ENCODE measurements at regions not wholly inside any gene's neighbourhood (a gene's known extent, or its start where the extent isn't known, plus 50 kb on each side); places are given as distances from the start of the nearest gene placed in this dataset.
A peak's percentile ranks its signal among the peaks of the same experiment; 100 is the strongest.
"Not testable (repeated sequence)": the region's sequence is repeated elsewhere in the genome, so short reads cannot be mapped to it uniquely, and the experiment has no call there.

DNA sequence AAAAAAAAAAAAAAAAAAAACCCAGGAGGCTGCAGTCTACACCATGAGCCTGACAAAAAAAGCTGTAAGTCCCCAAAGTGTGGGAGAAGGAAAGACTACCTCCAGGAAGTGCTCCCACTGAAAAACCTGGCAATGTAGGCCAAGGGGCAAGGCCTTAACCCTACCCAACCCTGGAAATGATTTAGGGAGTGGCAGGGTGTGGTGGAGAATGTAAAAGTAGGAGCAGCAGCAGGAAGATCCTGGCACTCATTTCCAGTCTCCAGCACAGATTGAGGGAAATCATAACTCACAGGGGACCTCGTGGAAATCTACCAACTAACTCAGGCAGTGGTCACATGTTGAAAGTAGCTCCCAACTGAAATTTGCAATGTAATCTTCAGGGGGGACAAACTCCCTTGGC, 839.5 kb downstream of the EPHA3 start:
- DNase-seq: no peak

DNA sequence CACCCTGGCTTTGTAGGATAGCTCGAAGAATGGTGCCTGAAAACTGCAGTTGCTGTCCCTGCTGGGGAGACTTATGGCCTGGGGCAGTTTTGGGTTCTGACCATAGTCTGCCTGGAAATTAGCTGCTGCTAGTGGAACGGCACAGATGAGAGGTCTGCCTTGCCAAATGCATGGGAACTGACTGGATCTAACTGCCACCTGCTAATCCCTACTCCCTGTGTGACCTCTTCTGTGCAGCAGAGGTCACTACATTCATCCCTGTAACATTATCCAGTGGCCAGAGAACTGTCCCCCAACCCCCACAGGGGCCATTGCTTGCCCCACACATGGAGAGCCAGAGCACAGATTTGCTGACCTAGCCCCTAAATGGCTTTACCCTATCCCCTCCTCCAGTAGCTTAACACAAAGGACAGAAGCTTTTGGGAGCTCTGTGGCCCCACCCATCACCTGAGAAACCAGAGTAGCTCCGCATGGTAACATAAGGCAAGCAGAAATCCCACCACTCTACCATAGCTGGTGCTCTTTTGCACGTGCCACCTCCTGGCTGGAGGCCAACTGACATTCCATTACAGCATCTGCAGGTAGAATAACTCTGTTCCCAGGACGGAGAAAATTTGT, 840.0 kb downstream of the EPHA3 start:
- no peak for DNase-seq

DNA sequence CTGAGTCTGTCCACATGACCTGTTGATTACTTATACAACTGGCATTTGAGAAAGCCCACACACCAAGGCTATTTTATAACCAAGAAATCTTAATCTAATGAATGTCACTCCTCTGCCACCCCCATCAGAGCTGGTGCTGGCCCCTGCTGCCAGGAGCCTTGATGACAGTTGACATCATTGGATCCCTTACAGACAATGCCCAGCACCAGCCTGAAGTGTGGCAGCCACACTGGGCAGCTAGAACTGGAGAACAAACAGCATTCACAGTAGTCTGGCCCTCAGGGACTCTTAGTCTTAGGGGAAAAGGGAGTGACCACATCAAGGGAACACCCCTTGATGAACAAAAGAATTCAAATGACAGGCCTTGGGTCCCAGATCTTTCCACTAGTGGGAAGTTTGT, 840.6 kb downstream of the EPHA3 start:
- DNase-seq: no peak

DNA sequence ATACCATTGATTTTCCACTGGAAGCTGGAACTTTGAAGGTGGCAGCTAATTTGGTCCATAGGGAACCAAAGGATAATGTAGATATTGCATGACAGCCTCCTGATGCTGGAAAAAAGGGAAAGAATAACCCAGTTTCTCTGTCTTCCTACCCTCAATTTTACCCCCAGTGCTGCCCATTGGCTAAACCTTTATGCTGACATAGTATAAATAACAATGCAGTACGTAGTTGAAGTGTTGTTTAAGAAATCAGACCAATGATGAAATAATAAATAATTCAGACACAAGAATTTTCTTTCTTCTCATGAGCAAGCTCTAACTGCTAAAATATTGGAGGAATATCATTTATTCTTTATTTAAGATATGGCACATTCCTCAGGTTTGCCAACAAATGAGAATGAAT, 843.4 kb downstream of the EPHA3 start:
- no peak for DNase-seq

DNA sequence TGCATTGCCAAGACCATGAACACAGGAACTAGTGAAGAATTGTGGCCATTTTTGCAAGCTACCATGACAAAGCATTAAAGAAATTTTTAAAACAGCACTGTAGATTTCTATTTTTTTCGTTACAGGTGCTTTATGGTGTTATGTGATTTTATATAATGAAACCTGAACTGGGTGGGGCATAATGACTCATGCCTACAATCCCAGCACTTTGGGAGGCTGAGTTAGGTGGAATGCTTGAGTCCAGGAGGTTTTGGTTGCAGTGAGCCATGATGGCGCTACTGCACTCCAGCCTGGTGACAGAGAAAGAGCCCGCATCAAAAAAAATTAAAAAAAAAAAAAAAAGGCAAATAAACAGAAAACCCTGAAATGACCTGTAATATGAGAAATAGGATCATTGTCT, 846.7 kb downstream of the EPHA3 start:
- no peak for DNase-seq

DNA sequence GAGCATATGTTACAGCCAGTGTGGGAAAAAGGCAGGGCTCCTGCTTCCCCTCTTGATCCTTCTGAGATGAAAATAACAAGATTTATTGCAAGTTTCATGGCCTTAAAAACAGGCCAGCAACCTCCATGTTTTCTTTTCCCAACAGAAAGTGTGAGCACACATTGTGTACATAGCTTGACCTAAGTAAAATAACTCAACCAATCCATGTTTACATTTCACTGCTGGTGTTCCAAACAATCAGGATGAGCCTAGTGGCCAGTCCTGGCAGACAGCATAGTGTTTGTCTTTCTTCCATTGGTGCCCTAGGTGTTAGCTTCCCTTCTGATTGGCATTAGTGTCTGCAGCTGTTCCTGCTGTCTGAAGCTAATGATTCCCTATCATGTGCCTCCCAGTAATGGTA, 847.7 kb downstream of the EPHA3 start:
- DNase-seq: no peak

DNA sequence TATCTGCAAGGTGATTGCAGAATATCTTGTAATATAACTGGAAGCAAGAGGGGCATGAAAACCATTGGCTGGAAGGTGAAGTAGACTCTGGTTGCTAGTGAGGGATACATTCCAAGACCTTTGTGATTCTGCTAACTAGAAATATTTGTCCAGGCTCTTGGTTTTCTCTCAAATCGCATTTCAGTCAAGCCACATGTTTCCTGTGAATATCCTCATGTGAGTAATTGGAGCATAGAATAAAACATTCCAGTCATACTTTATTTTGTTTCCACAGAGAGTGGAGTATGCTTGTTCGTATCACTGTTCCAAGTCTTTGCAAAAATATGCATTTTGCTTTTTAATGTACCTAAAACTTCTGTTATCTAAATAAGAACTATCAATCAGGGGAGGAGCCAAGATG, 850.0 kb downstream of the EPHA3 start:
- peak; percentile 37 for DNase-seq

DNA sequence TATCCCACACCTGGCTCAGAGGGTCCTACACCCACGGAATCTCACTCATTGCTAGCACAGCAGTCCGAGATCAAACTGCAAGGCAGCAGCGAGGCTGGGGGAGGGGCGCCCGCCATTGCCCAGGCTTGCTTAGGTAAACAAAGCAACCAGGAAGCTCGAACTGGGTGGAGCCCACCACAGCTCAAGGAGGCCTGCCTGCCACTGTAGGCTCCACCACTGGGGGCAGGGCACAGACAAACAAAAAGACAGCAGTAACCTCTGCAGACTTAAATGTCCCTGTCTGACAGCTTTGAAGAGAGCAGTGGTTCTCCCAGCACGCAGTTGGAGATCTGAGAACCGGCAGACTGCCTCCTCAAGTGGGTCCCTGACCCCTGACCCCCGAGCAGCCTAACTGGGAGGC, 850.7 kb downstream of the EPHA3 start:
- DNase-seq: not testable (repeated sequence)

DNA sequence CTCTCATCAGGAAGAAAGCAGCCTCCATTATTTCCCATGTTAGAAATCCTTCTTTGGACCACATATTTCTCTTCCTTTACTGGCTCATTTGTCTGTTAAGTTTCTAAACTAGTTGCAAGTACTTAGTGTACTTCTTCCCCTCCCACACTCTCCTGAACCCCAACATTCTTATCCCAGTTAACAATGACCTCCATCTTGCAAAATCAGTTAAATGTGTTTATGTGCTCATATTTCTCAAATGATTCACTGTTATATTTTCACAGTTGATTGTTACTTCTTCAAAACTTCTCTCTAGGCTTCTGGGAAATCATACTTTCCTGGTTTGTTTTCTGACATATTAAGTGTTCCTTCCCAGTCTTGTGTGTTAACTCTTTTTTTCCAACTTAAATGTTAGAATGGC, 856.9 kb downstream of the EPHA3 start:
- peak; percentile 1 for DNase-seq

DNA sequence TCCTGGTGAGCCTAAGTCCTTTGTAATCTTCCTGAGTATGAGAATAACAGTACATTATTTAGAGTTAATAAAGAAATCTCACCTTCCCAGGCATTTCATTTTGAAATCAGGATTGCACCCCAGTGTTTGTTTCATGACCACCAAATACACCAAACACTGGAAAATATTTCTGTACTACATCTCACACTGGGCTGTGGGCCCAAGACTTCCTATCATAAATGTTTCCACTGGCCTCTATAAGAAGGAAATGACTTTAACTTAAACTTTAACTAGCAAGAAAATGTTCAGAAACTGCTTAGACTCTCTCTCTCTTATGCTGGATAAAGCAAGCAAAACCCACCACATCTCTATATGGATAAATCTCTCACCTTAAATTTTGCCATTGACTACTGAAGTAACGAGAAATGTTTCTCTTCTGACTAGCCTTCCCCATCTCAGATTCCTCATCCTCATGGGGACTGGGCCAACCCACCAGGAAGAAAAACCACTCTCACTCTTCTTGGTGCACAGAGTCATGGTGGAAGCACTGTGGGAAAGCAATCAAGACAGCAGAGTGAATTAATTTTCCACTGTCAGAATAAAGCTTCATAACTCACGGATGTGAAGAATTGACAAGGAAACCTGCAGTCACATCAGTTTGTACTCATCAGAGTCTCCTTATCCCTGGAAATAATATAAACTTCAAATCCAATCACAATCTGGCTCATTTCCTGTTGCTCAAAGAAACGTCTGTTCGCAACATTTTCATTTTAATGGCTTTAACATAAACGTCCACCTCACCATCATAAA, 859.6 kb downstream of the EPHA3 start:
- no peak for DNase-seq

DNA sequence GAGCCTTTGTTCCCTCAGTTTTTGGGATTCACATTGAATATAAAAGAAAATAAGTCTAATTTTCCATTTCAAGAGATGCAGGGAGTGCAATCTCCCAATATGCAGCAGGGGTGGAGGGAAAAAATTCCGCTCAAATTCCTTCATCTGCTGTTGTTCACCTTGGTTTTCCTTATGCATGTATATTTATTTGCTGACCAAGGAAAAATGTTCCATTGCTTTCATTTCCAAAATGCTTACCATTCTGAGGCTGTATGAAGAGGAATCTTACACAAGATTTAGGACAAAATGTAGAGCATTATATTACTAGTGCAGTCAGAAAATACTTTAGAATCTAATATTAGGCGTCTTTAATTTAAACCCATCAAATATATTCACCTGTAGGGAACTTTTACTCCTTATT, 863.9 kb downstream of the EPHA3 start:
- no peak for DNase-seq

DNA sequence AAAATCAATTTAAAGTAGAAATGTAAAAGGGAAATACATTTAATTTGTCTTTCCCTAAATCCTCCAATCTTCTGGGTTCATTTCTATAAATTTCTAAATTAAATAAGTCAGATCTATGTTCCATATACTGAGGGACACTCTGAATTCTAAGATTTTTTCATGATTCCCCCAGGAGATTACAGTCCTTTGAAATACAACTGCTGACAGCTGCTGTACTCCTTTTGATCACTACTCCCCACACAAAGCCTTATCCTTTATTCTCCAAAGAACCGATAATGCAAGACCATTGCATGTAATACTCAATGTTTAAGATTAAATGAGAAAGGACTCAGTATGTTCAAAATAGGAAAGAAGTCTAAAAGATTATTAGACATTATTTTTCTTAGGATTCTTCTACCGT, 865.7 kb downstream of the EPHA3 start:
- no peak for DNase-seq

DNA sequence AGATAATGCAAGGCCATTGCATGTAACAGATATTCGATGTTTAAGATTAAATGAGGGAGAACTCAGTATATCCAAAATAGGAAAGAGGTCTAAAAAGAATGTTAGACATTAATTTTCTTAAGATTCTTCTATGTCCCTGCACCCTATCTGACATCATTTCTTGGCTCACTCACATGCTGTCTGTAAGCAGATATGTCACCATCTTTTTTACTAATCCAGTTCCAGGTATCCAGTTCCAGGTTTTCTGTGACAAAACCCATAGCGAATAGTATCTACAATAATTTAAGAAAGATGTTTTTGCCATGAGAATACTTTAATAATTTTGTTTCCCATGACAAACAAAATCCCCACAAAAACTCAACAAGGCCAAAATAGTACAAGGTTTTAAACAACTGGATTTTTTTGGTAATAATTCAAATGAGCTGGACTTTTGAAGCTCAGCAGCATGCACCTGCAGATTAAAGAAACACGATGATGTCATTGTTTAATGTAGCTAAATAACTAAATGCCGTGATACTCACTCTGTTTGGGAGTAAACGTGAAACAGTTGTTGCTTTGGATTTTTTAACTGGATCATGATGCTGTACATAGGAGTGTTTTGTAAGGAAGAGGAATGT, 867.6 kb downstream of the EPHA3 start:
- DNase-seq: no peak

DNA sequence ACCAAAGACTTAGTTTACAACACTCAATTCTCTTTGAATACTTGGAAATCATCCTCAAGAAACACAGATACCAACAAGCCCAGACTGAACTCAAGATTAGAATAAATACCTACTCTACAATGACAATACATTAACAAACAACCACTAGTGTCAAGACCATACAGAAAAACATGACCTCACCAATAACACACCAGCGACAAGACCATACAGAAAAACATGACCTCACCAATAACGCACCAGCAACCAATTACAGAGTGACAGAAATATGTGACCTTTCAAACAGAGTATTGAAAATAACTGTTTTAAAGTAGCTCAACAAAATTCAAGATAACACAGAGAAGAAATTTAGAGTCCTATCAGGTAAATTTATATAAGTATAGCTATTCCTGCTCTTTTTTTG, 876.0 kb downstream of the EPHA3 start:
- no peak for DNase-seq

DNA sequence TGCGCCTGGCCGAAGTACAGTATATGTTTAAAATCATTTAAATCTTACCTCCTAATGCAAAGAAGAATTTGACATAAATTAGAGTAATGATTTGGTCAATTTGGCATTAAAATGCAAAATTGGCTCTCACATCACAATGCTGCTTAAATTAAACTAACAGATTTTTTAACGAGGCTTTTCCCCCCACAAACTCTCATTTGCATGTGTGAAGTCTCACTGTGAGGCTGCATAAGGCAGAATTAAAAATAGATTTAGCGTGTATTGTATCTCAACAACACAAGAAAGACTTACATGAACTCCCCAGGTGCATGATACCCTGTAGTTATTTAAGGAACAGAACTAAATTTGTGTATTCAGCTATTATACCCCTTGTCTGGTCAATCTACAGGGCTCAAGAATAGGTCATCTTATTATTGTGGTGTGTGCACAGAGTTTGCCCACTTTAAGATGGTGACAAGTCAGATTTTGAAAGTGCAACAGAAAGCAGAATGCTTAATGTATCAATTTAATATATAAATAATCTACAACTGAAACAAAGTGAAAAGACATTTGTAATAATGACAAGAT, 897.9 kb downstream of the EPHA3 start:
- no peak for DNase-seq

DNA sequence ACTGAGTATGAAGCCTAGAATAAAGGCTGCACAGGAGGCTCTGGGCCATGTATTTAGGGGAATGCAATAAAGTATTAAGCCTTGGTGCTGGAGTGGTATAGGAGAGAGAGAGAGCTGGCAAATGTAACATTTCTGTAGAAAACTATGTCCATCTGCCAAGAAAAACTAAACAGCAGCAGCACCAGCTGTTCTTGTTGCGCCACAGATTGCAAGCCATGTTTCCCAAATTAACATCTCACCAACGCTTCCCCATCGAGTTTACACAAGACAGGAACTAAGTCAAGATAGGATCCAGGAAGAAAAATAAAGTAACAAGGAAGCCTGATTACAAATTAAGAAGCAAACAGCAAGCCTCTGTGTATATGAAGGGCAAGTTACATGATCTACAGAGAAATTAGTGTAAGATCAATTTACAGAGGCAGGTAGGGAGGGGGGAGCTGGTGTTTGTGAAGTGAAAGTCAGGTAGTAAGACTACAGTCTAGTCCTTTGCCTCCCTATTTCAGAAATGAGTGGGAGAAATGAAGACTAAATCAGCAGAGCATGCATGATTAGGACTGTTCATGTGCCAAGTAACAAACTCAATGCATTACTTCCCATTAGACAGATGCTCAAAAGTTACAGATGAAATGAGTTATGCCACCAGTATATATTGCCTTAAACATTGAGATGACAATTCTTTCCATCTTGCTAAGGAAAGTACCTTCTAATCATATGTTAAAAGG, 900.5 kb downstream of the EPHA3 start:
- DNase-seq: peak; percentile 9

DNA sequence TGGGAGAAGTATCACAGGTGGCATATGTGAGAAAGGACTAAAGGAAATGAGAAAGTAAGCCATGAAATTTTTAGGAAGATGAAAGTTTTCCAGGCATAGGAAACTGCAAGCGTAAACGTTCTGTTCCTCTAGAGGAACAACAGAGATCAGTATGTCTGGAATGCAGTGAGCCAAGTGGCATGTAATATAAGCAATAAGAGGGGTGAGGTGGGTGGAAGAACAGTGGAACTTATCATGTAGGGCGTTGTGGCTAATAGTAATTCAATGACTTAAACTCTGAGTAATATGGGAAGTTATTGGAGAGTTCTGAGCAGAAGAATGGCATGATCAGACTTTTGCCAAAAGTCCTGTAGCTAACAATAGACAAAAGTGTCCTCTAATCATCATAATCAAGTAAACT, 902.9 kb downstream of the EPHA3 start:
- DNase-seq: peak; percentile 76

DNA sequence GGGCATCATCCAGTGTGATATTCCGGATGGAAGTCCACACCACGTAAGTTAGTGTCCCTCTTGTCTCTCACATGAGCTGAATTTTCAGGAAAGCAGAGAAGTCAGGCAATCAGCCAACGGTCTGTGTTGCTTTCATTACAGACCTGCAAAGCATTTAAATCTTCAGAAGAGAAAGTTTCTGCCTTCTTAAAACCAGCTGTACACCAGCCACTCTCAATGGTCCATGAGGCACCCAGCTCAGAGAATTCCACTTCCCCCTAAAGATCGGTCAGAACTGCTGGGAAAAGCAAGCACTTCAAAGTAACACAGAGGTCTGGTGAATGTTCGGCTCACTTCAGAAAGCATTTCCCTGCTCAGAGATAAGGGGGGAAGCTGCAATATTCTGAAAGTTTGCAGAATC, 903.7 kb downstream of the EPHA3 start:
- DNase-seq: peak; percentile 23

DNA sequence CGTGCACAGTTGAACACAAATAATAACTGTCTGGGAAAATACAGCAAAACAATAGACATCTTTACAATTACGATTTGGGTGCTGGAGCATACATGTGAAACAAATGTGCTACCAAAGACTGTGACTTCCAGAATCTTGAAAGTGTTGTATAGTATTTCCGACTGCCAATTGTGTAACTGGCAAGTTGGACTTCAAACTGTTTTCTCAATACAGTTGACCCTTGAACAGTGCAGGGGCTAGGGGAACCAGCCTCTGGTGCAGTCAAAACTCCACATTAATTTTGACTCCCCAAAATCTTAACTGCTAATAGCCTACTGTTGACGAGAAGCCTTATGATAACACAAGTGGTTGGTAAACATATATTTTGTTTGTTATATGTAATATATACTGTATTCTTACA, 904.2 kb downstream of the EPHA3 start:
- DNase-seq: no peak

DNA sequence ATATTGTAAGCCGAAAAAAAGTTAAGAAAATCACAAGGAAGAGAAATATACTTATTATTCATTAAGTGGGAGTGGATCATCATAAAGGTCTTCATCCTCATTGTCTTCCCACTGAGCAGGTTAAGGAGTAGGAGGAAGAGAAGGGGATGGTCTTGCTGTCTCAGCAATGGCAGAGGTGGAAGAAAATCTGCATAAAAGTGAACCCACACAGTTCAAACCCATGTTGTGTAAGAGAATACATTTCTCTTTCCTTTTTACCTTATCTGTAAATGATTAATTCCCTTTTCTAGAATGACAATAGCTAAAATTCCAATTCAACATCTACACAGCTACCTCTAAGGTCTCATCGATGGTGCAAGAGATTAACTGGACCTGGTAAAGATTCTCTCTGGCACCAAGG, 904.6 kb downstream of the EPHA3 start:
- no peak for DNase-seq

DNA sequence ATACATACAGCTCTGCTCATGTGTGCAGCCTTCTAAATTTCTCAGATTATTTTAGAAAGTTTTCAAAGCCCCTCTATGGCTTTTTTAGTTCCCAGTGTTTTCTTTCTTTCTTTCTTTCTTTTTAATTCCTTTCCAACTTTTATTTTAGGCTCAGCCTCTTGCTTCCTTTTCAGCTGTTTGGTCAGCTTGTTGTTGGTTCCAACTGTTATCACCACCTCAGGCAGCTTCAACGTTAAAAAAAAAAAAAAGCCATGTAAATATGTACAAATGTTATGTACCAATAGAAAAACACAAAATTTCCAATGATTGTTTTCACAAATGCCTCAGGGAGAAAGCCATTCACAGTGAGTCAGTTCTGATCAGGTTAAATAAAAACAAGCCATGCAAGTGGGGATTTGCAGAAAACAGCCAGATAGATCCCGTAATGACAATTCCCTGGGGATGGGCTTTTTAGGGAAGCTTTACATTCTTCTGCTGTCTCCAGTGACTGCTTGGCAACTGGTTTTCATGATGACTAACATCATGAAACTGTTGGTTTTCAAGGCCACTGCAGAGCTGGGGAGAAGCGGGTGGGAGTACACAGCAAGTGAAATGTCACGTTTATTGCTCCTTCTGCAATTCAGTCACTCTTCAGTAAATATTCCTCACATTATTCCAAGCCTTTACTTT, 908.4 kb downstream of the EPHA3 start:
- peak; percentile 89 for DNase-seq

DNA sequence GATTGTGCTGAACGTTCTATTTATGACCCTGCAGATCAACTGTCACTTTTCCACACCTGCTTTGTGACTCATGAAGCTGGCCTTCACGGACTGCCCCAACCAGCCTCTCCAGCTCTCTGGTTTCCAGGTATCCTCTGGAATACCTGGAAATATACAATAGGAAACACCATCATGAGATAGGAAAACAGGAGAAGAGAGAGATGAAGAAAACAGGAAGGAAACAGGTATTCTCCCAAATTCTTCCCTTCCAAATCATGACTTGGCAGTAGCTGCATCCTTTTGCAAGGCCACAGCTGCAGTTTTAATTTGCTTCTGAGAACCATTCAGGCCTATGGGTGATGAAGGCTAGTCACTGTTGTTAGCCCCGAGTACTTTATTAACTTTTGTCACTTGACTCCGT, 909.1 kb downstream of the EPHA3 start:
- no peak for DNase-seq

DNA sequence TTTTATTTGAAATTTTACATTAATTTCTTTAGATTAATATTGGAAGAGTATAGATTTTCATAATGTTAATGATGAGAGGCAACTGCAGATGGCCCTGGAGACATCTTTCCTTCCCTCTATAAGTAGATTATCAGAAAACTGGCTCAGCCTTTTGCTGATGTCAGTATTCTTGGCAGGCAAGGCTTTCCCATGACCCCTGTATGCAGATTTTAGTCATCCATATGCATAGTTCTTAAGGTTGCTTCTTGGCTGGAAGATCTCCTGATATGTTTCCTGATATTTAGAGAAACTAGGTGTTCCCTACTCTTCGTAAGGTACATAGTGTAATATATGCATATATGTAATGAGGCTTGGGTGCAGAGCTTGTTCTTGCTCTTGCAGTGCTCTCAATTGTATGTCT, 911.4 kb downstream of the EPHA3 start:
- no peak for DNase-seq

Measured in fibroblast of skin of abdomen (primary cell).